NK-92 (cell line): ENCODE measurements at regions not wholly inside any gene's neighbourhood (a gene's known extent, or its start where the extent isn't known, plus 50 kb on each side); places are given as distances from the start of the nearest gene placed in this dataset.

Source experiments
- DNase-seq: peaks from one replicate; lab custom pipeline; 2025; ENCODE audit not compliant: unreplicated experiment; lab: John Stamatoyannopoulos, UW

GRCh38 chr16:72419638-72420037 is 247.7 kb upstream of the PMFBP1 start:
- no peak for DNase-seq

GRCh38 chr16:72415379-72415778 is 243.4 kb upstream of the PMFBP1 start:
- DNase-seq = no peak

GRCh38 chr16:72410492-72410891 is 238.5 kb upstream of the PMFBP1 start:
- DNase-seq = no peak

GRCh38 chr16:72409423-72409822 is 237.5 kb upstream of the PMFBP1 start:
- no peak for DNase-seq

- no peak for DNase-seq
Measured at GRCh38 chr16:72406390-72406789, 234.4 kb upstream of the PMFBP1 start.

- no peak for DNase-seq
Measured at GRCh38 chr16:72404299-72404698, 232.3 kb upstream of the PMFBP1 start.

- DNase-seq = no peak
Measured at GRCh38 chr16:72401084-72401361, 229.1 kb upstream of the PMFBP1 start.

- DNase-seq = no peak
Measured at GRCh38 chr16:72400257-72401083, 228.5 kb upstream of the PMFBP1 start.

- DNase-seq = no peak
Measured at GRCh38 chr16:72399811-72400210, 227.9 kb upstream of the PMFBP1 start.

- DNase-seq = no peak
Measured at GRCh38 chr16:72397876-72398275, 225.9 kb upstream of the PMFBP1 start.

- DNase-seq = no peak
Measured at GRCh38 chr16:72394526-72394925, 222.6 kb upstream of the PMFBP1 start.

- no peak for DNase-seq
Measured at GRCh38 chr16:72389791-72390190, 217.8 kb upstream of the PMFBP1 start.

GRCh38 chr16:72388007-72388406 is 216.1 kb upstream of the PMFBP1 start:
- DNase-seq = no peak

- DNase-seq = no peak
Measured at GRCh38 chr16:72384651-72385050, 212.7 kb upstream of the PMFBP1 start.

GRCh38 chr16:72380283-72380682 is 208.3 kb upstream of the PMFBP1 start:
- DNase-seq = no peak

- DNase-seq = no peak
Measured at GRCh38 chr16:72373201-72373600, 201.2 kb upstream of the PMFBP1 start.

- DNase-seq = no peak
Measured at GRCh38 chr16:72372087-72373045, 200.4 kb upstream of the PMFBP1 start.

- DNase-seq = no peak
Measured at GRCh38 chr16:72371307-72372086, 199.5 kb upstream of the PMFBP1 start.

- DNase-seq = no peak
Measured at GRCh38 chr16:72369274-72369673, 197.3 kb upstream of the PMFBP1 start.

GRCh38 chr16:72367851-72368250 is 195.9 kb upstream of the PMFBP1 start:
- DNase-seq = no peak

- no peak for DNase-seq
Measured at GRCh38 chr16:72362973-72363372, 191.0 kb upstream of the PMFBP1 start.
